H1 (cell line): ENCODE measurements at regions not wholly inside any gene's neighbourhood (a gene's known extent, or its start where the extent isn't known, plus 50 kb on each side); places are given as distances from the start of the nearest gene placed in this dataset.

Experiments used
- CTCF ChIA-PET: fragments of 300-600 bp; sonication (Branson Sonifier 250); formaldehyde crosslinking; loops from one replicate; lab custom pipeline; 2021; ENCODE audit not compliant: partially characterized antibody; lab: Charles Lee
- POLR2A ChIA-PET: fragments of 300-600 bp; sonication (Branson Sonifier 250); formaldehyde crosslinking; loops from one replicate; lab custom pipeline; 2021; ENCODE audit warnings: inconsistent platforms; ENCODE audit not compliant: partially characterized antibody; lab: Charles Lee
- DNase-seq, 2 experiments: peaks; one replicate each; pipeline versions ENCODE4 v3.0.0 to v3.0.0-alpha.2; 2010 to 2022; ENCODE audit warnings: low spot score in 2 of 2, low read depth in 1 of 2, mixed read lengths in 1 of 2
- FAIRE-seq: peaks from 2 replicates; lab custom pipeline; 2011; peaks lifted over from hg19 to GRCh38; lab: Jason Lieb, UNC
- H2AFZ ChIP-seq: 2 replicates; pipeline ENCODE4 v1.8.1; 2012; ENCODE audit warnings: low read length, inconsistent platforms
- H2AK5ac ChIP-seq: 2 replicates; pipeline ENCODE4 v1.6.1; 2013; ENCODE audit warnings: low read depth, low read length
- H2BK120ac ChIP-seq: replicated peaks from 2 replicates; pipeline ENCODE3; 2013; ENCODE audit warnings: low read depth, low read length, inconsistent platforms
- H2BK12ac ChIP-seq: 2 replicates; pipeline ENCODE4 v1.6.1; 2013; ENCODE audit warnings: low read depth, low read length
- H2BK15ac ChIP-seq: 2 replicates; pipeline ENCODE4 v1.6.1; 2013; ENCODE audit warnings: low read length
- H2BK20ac ChIP-seq: 2 replicates; pipeline ENCODE4 v1.6.1; 2013; ENCODE audit warnings: low read length
- H2BK5ac ChIP-seq: 2 replicates; pipeline ENCODE4 v1.6.1; 2013; ENCODE audit warnings: low read depth, low read length
- H3K14ac ChIP-seq: 2 replicates; pipeline ENCODE4 v1.6.1; 2013; ENCODE audit warnings: inconsistent platforms; ENCODE audit not compliant: insufficient read length
- H3K18ac ChIP-seq: 2 replicates; pipeline ENCODE4 v1.6.1; 2013; ENCODE audit warnings: low read length; ENCODE audit errors: extremely low read depth
- H3K23ac ChIP-seq: 2 replicates; pipeline ENCODE4 v1.6.1; 2013; ENCODE audit warnings: inconsistent platforms; ENCODE audit not compliant: insufficient read length
- H3K23me2 ChIP-seq: 2 replicates; pipeline ENCODE4 v1.6.1; 2013; ENCODE audit warnings: low read depth, low read length
- H3K27ac ChIP-seq: 2 replicates; pipeline ENCODE4 v1.6.1; 2011; ENCODE audit warnings: low read depth, low read length, inconsistent platforms
- H3K27me3 ChIP-seq, 4 experiments: replicated peaks in 1 of 4; 1 replicate in 1 of 4; 2 replicates in 3 of 4; pipeline versions ENCODE4 v1.6.1 to v1.8.1; 2011 to 2013; ENCODE audit warnings: low read length in 3 of 4, mild to moderate bottlenecking in 3 of 4, inconsistent platforms in 2 of 4, mixed read lengths in 2 of 4, moderate library complexity in 1 of 4; ENCODE audit not compliant: control insufficient read depth in 3 of 4, insufficient read depth in 3 of 4; ENCODE audit errors: extremely low read depth in 1 of 4
- H3K36me3 ChIP-seq, 4 experiments: 2 replicates each; pipeline versions ENCODE4 v1.6.1 to v1.8.1; 2011 to 2013; ENCODE audit warnings: mild to moderate bottlenecking in 4 of 4, low read length in 3 of 4, moderate library complexity in 2 of 4, control low read depth in 1 of 4, inconsistent platforms in 1 of 4; ENCODE audit not compliant: insufficient read depth in 4 of 4, control insufficient read depth in 2 of 4
- H3K4ac ChIP-seq: replicated peaks from 2 replicates; pipeline ENCODE3; 2013; ENCODE audit warnings: low read length, low read depth, mixed read lengths, inconsistent platforms; ENCODE audit not compliant: insufficient read length
- H3K4me1 ChIP-seq, 4 experiments: replicated peaks in 1 of 4; 1 replicate in 1 of 4; 2 replicates in 3 of 4; pipeline versions ENCODE4 v1.6.1 to v1.8.1; 2011 to 2013; ENCODE audit warnings: low read length in 3 of 4, inconsistent platforms in 2 of 4, mixed read lengths in 1 of 4; ENCODE audit not compliant: insufficient read depth in 4 of 4, control insufficient read depth in 3 of 4
- H3K4me2 ChIP-seq, 2 experiments: 2 replicates each; pipeline versions ENCODE4 v1.6.1 to v1.8.1; 2011 to 2013; ENCODE audit warnings: low read depth in 2 of 2, low read length in 2 of 2, control low read depth in 1 of 2, inconsistent platforms in 1 of 2, mild to moderate bottlenecking in 1 of 2; ENCODE audit not compliant: insufficient read depth in 1 of 2
- H3K4me3 ChIP-seq, 4 experiments: fragments of 200-600, 300-600 bp in 1 of 4; sonication (generic), shearing (Covaris generic), sonication (Bioruptor Twin) in 1 of 4; 2 replicates each; pipeline versions ENCODE4 v1.5.1 to v1.8.1; 2011 to 2016; ENCODE audit warnings: low read length in 4 of 4, low read depth in 3 of 4, control low read depth in 2 of 4, inconsistent platforms in 2 of 4, mild to moderate bottlenecking in 2 of 4, mixed read lengths in 1 of 4, moderate library complexity in 1 of 4; ENCODE audit not compliant: insufficient read depth in 2 of 4; ENCODE audit errors: extremely low read depth in 1 of 4
- H3K56ac ChIP-seq: replicated peaks from 2 replicates; pipeline ENCODE3; 2013; ENCODE audit warnings: low read depth, mild to moderate bottlenecking, mixed read lengths, low read length, inconsistent platforms; ENCODE audit not compliant: insufficient read length
- H3K79me1 ChIP-seq: 2 replicates; pipeline ENCODE4 v1.6.1; 2013; ENCODE audit warnings: low read depth, low read length, control low read depth
- H3K79me2 ChIP-seq, 2 experiments: 2 replicates each; pipeline versions ENCODE4 v1.6.1 to v1.8.1; 2012 to 2013; ENCODE audit warnings: low read length in 2 of 2, mild to moderate bottlenecking in 2 of 2, inconsistent platforms in 1 of 2; ENCODE audit not compliant: insufficient read depth in 2 of 2, control insufficient read depth in 1 of 2
- H3K9ac ChIP-seq, 4 experiments: replicated peaks in 1 of 4; 1 replicate in 1 of 4; 2 replicates in 3 of 4; pipeline versions ENCODE4 v1.6.1 to v1.8.1; 2011 to 2013; ENCODE audit warnings: low read depth in 3 of 4, low read length in 3 of 4, control low read depth in 2 of 4, mild to moderate bottlenecking in 2 of 4, moderate library complexity in 2 of 4, inconsistent platforms in 1 of 4; ENCODE audit errors: extremely low read depth in 1 of 4
- H3K9me3 ChIP-seq, 2 experiments: 2 replicates each; pipeline versions ENCODE4 v1.6.1 to v1.8.1; 2012 to 2013; ENCODE audit warnings: mild to moderate bottlenecking in 2 of 2, moderate library complexity in 2 of 2, control low read depth in 1 of 2, inconsistent platforms in 1 of 2, low read depth in 1 of 2, low read length in 1 of 2, mixed read lengths in 1 of 2; ENCODE audit not compliant: insufficient read depth in 2 of 2
- H4K20me1 ChIP-seq, 2 experiments: replicated peaks in 1 of 2; 2 replicates each; pipeline versions ENCODE3 to v1.8.1; 2011 to 2013; ENCODE audit warnings: inconsistent platforms in 2 of 2, low read length in 2 of 2, mild to moderate bottlenecking in 1 of 2; ENCODE audit not compliant: insufficient read depth in 2 of 2, control insufficient read depth in 1 of 2
- H4K5ac ChIP-seq: 2 replicates; pipeline ENCODE4 v1.6.1; 2013; ENCODE audit warnings: low read length, low read depth, mixed read lengths, inconsistent platforms; ENCODE audit not compliant: insufficient read length
- H4K8ac ChIP-seq: 2 replicates; pipeline ENCODE4 v1.8.0; 2013; ENCODE audit warnings: mild to moderate bottlenecking, moderate library complexity, low read length, inconsistent platforms; ENCODE audit not compliant: insufficient read depth; ENCODE audit errors: extremely low read depth
- H4K91ac ChIP-seq: replicated peaks from 2 replicates; pipeline ENCODE3; 2013; ENCODE audit warnings: low read length, mixed read lengths, inconsistent platforms; ENCODE audit not compliant: insufficient read length
- CTCF ChIP-seq, 3 experiments: IDR thresholded peaks; 1 replicate in 2 of 3; 2 replicates in 1 of 3; pipeline versions ENCODE4 v1.5.1 to v1.6.1; 2011; ENCODE audit warnings: low read length in 3 of 3, mild to moderate bottlenecking in 3 of 3, inconsistent platforms in 2 of 3, low read depth in 1 of 3, moderate library complexity in 1 of 3; ENCODE audit not compliant: insufficient read depth in 1 of 3; ENCODE audit errors: control extremely low read depth in 1 of 3
- EGR1 ChIP-seq: IDR thresholded peaks from 2 replicates; pipeline ENCODE4 v1.6.1; 2011; ENCODE audit warnings: low read depth, low read length, borderline replicate concordance
- FOSL1 ChIP-seq: IDR thresholded peaks from 2 replicates; pipeline ENCODE4 v1.6.1; 2011; ENCODE audit warnings: mild to moderate bottlenecking, low read depth, low read length, moderate library complexity; ENCODE audit not compliant: insufficient read depth
- JUN ChIP-seq: IDR thresholded peaks from 2 replicates; pipeline ENCODE4 v1.6.1; 2011; ENCODE audit warnings: low read depth, mild to moderate bottlenecking, improper control_type of control experiment, low read length
- KDM4A ChIP-seq: IDR thresholded peaks from one replicate; pipeline ENCODE4 v1.7.1; 2012; ENCODE audit warnings: low read depth, mild to moderate bottlenecking, moderate library complexity, low read length, inconsistent platforms; ENCODE audit not compliant: severe bottlenecking
- MAX ChIP-seq: IDR thresholded peaks from 2 replicates; pipeline ENCODE4 v1.6.1; 2012; ENCODE audit warnings: inconsistent platforms
- TBP ChIP-seq: IDR thresholded peaks from 2 replicates; pipeline ENCODE4 v1.6.1; 2011; ENCODE audit warnings: low read depth, low read length, improper control_type of control experiment
- WGBS, 2 experiments: shearing (Covaris generic) in 1 of 2; methylation state at CpG; one replicate each; pipeline versions ENCODE4 v1.1.6 to v1.1.7; 2013 to 2015; ENCODE audit warnings: low lambda C conversion rate in 2 of 2, mixed read lengths in 2 of 2, inconsistent platforms in 1 of 2, low coverage in 1 of 2, missing lambda C conversion rate in 1 of 2; ENCODE audit not compliant: insufficient replicate concordance in 2 of 2, insufficient coverage in 1 of 2, insufficient read length in 1 of 2; ENCODE audit errors: extremely low coverage in 1 of 2, missing lambda C conversion rate in 1 of 2; 5-methylcytosine and 5-hydroxymethylcytosine counted together

DNA sequence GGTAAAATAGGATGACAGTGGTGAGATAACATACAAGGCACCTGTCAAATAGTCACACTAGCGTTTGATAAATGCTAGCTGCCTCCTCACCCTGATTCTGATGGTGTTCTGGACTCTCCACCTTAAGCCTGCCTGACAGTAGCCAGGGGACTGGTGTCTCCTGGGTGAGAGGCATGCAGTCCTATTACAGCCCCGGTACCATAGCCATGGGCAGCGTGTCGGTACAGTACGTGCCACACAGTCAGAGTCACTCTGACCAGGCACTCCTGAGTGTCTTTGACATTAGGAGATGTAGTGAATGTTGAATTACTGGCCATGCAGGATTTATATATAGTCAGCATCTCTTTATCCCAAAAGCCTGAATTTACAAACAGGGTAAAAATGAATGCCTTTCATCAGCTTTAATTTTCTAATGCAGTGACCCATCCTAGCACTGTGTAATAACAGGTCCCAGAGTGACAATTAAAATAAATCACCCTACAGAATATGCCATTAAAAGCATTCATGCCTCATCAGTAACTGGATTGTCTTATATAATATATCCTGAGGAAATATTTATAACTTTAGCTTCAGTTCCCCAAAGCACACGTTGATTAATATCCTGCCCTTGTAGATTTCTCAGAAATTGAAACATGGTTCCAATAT is 760.3 kb upstream of the SOX11 start:
- Histone ChIP-seq H3K27me3 (no peaks in the 10 kb centered on the region), H3K36me3 (no peaks in the 10 kb centered on the region), H3K4me2 (no peak overlapping the region), H3K23me2 (no peaks in the 10 kb centered on the region), H2BK120ac (peak overlapping the region; percentile 54), H2AFZ (no peak overlapping the region), H3K9ac (no peak overlapping the region), H4K20me1 (no peaks in the 10 kb centered on the region), H2BK15ac (no peak overlapping the region), H3K79me1 (no peaks in the 10 kb centered on the region), H3K4ac (no peak overlapping the region), H3K18ac (no peak overlapping the region), H3K27ac (no peak overlapping the region), H4K8ac (no peak overlapping the region), H2AK5ac (no peak overlapping the region), H4K91ac (no peak overlapping the region), H2BK5ac (no peak overlapping the region), H3K79me2 (no peaks in the 10 kb centered on the region), H3K4me1 (no peaks in the 10 kb centered on the region), H3K9me3 (peaks cover 2 to 8% of the 10 kb centered on the region in 2 experiments; a peak in 2 of 4 replicates), H4K5ac (no peak overlapping the region), H3K4me3 (no peak overlapping the region), H2BK12ac (no peak overlapping the region), H3K56ac (no peak overlapping the region), H2BK20ac (no peak overlapping the region), H3K14ac (no peak overlapping the region), H3K23ac (no peak overlapping the region)
- WGBS, 2 experiments: 91% methylated on average over 6 of the region's 6 CpGs; no CpG with 5 or more reads in 1 of the 2 experiments
- ChIA-PET POLR2A (no interaction called here), CTCF (interaction anchor here (0.8 kb wide), 1 partner anchor 304 kb away, joined by 3 read pairs; no protein-coding TSS in a partner anchor)
- no peak for FAIRE-seq
- TF ChIP-seq EGR1 (no peak), JUN (no peak), KDM4A (no peak), FOSL1 (no peak), TBP (no peak), CTCF (IDR thresholded peaks at IDR 0.05; ENCODE audit: control extremely low read depth in 1 of 3, insufficient read depth in 1 of 3, low read depth in 1 of 3, low read length in 3 of 3) (no peak), MAX (no peak)
- no peak for DNase-seq
